H9 (cell line): ENCODE measurements at regions not wholly inside any gene's neighbourhood (a gene's known extent, or its start where the extent isn't known, plus 50 kb on each side); places are given as distances from the start of the nearest gene placed in this dataset.
"Not testable (repeated sequence)": the region's sequence is repeated elsewhere in the genome, so short reads cannot be mapped to it uniquely, and the experiment has no call there.

Experiments used
- DNase-seq: peaks from one replicate; pipeline ENCODE4 v3.0.0-alpha.2; 2017
- H2AFZ ChIP-seq: one replicate; pipeline ENCODE4 v1.6.1; 2013; ENCODE audit warnings: mild to moderate bottlenecking, low read length, control low read depth, moderate library complexity
- H2AK5ac ChIP-seq: 2 replicates; pipeline ENCODE4 v1.6.1; 2013; ENCODE audit warnings: low read length, control low read depth, mixed read lengths; ENCODE audit not compliant: insufficient read length
- H2BK120ac ChIP-seq: one replicate; pipeline ENCODE4 v1.6.1; 2013; ENCODE audit warnings: low read depth, mild to moderate bottlenecking, low read length, control low read depth, inconsistent platforms; ENCODE audit not compliant: poor library complexity, severe bottlenecking
- H2BK12ac ChIP-seq: 2 replicates; pipeline ENCODE4 v1.6.1; 2013; ENCODE audit warnings: low read length, control low read depth, mixed read lengths, low read depth; ENCODE audit not compliant: insufficient read length
- H2BK15ac ChIP-seq: 2 replicates; pipeline ENCODE4 v1.6.1; 2013; ENCODE audit warnings: low read depth, low read length, control low read depth
- H2BK20ac ChIP-seq: one replicate; pipeline ENCODE4 v1.6.1; 2013; ENCODE audit warnings: low read depth, mild to moderate bottlenecking, low read length, control low read depth, inconsistent platforms; ENCODE audit not compliant: poor library complexity, severe bottlenecking
- H2BK5ac ChIP-seq: 2 replicates; pipeline ENCODE4 v1.6.1; 2013; ENCODE audit warnings: low read length, control low read depth, mixed read lengths; ENCODE audit not compliant: insufficient read length
- H3K14ac ChIP-seq: 2 replicates; pipeline ENCODE4 v1.6.1; 2013; ENCODE audit warnings: low read length, control low read depth; ENCODE audit not compliant: insufficient read depth
- H3K18ac ChIP-seq: 2 replicates; pipeline ENCODE4 v1.6.1; 2013; ENCODE audit warnings: low read depth, mild to moderate bottlenecking, mixed read lengths, low read length, control low read depth; ENCODE audit not compliant: insufficient read length
- H3K23ac ChIP-seq: 2 replicates; pipeline ENCODE4 v1.6.1; 2013; ENCODE audit warnings: low read length, control low read depth, mixed read lengths, low read depth; ENCODE audit not compliant: insufficient read length
- H3K23me2 ChIP-seq: 2 replicates; pipeline ENCODE4 v1.6.1; 2013; ENCODE audit warnings: low read depth, mild to moderate bottlenecking, mixed read lengths, low read length, control low read depth; ENCODE audit not compliant: insufficient read length, poor library complexity, severe bottlenecking
- H3K27ac ChIP-seq: 2 replicates; pipeline ENCODE4 v1.5.1; 2013; ENCODE audit warnings: low read length, control low read depth, mixed read lengths, low read depth; ENCODE audit not compliant: insufficient read length
- H3K27me3 ChIP-seq: 2 replicates; pipeline ENCODE4 v1.6.1; 2013; ENCODE audit warnings: low read length, control low read depth, inconsistent platforms; ENCODE audit not compliant: insufficient read depth
- H3K4ac ChIP-seq: 2 replicates; pipeline ENCODE4 v1.6.1; 2013; ENCODE audit warnings: low read depth, mild to moderate bottlenecking, control low read depth, inconsistent platforms, low read length, moderate library complexity
- H3K4me1 ChIP-seq: 2 replicates; pipeline ENCODE4 v1.6.1; 2013; ENCODE audit warnings: low read length, control low read depth, inconsistent platforms; ENCODE audit not compliant: insufficient read depth
- H3K4me2 ChIP-seq: 2 replicates; pipeline ENCODE4 v1.6.1; 2013; ENCODE audit warnings: low read length, control low read depth, mixed read lengths; ENCODE audit not compliant: insufficient read length, insufficient read depth
- H3K56ac ChIP-seq: 2 replicates; pipeline ENCODE4 v1.6.1; 2013; ENCODE audit warnings: low read depth, mild to moderate bottlenecking, mixed read lengths, low read length, control low read depth; ENCODE audit not compliant: insufficient read length
- H3K79me1 ChIP-seq: 2 replicates; pipeline ENCODE4 v1.6.1; 2013; ENCODE audit warnings: low read depth, mild to moderate bottlenecking, moderate library complexity, low read length, control low read depth, inconsistent platforms; ENCODE audit not compliant: insufficient read depth, poor library complexity, severe bottlenecking
- H3K79me2 ChIP-seq: 2 replicates; pipeline ENCODE4 v1.6.1; 2013; ENCODE audit warnings: low read length, control low read depth, inconsistent platforms; ENCODE audit not compliant: insufficient read depth
- H3K9ac ChIP-seq: 2 replicates; pipeline ENCODE4 v1.6.1; 2013; ENCODE audit warnings: low read length, control low read depth, mixed read lengths; ENCODE audit not compliant: insufficient read length; ENCODE audit errors: extremely low read depth
- H3K9me3 ChIP-seq: one replicate; pipeline ENCODE4 v1.6.1; 2013; ENCODE audit warnings: low read depth, low read length, inconsistent platforms; ENCODE audit not compliant: control insufficient read depth
- H3T11ph ChIP-seq: one replicate; pipeline ENCODE4 v1.6.1; 2013; ENCODE audit warnings: mild to moderate bottlenecking, low read length, control low read depth, inconsistent platforms
- H4K20me1 ChIP-seq: one replicate; pipeline ENCODE4 v1.6.1; 2013; ENCODE audit not compliant: control insufficient read depth, insufficient read length, insufficient read depth
- H4K5ac ChIP-seq: 2 replicates; pipeline ENCODE4 v1.6.1; 2013; ENCODE audit warnings: low read depth, mild to moderate bottlenecking, mixed read lengths, low read length, control low read depth; ENCODE audit not compliant: insufficient read length
- H4K8ac ChIP-seq: replicated peaks from 2 replicates; pipeline ENCODE4 v1.6.1; 2013; ENCODE audit warnings: low read length, control low read depth, mixed read lengths, low read depth; ENCODE audit not compliant: insufficient read length
- H4K91ac ChIP-seq: 2 replicates; pipeline ENCODE4 v1.6.1; 2013; ENCODE audit warnings: low read depth, mild to moderate bottlenecking, moderate library complexity, mixed read lengths, low read length, control low read depth; ENCODE audit not compliant: insufficient read length
- H3K27ac Mint-ChIP-seq, 3 experiments: 2 replicates in 2 of 3; 3 replicates in 1 of 3; pipeline ENCODE4 v1.8.0; 2020 to 2021; ENCODE audit warnings: mixed read lengths in 3 of 3, mild to moderate bottlenecking in 1 of 3, moderate library complexity in 1 of 3
- H3K27me3 Mint-ChIP-seq: 2 replicates; pipeline ENCODE4 v1.8.0; 2021; ENCODE audit warnings: low read depth, mild to moderate bottlenecking, moderate library complexity, mixed read lengths
- H3K36me3 Mint-ChIP-seq, 3 experiments: 2 replicates in 2 of 3; 3 replicates in 1 of 3; pipeline ENCODE4 v1.8.0; 2020 to 2021; ENCODE audit warnings: low read depth in 3 of 3, mixed read lengths in 3 of 3; ENCODE audit not compliant: insufficient read depth in 1 of 3
- H3K4me1 Mint-ChIP-seq, 2 experiments: 2 replicates each; pipeline ENCODE4 v1.8.0; 2020; ENCODE audit warnings: mixed read lengths in 2 of 2
- H3K4me3 Mint-ChIP-seq, 2 experiments: 2 replicates in 1 of 2; 3 replicates in 1 of 2; pipeline ENCODE4 v1.8.0; 2020 to 2021; ENCODE audit warnings: mild to moderate bottlenecking in 2 of 2, mixed read lengths in 2 of 2, moderate library complexity in 1 of 2
- H3K9me3 Mint-ChIP-seq, 2 experiments: 2 replicates in 1 of 2; 3 replicates in 1 of 2; pipeline ENCODE4 v1.8.0; 2020; ENCODE audit warnings: mild to moderate bottlenecking in 2 of 2, mixed read lengths in 2 of 2, moderate library complexity in 1 of 2
- WGBS: extraction: QIAGEN DNeasy Blood & Tissue Kit; methylation state at CpG from one replicate; pipeline ENCODE4 v1.1.7; 2013; ENCODE audit warnings: missing lambda C conversion rate, low lambda C conversion rate, mixed read lengths; ENCODE audit not compliant: insufficient read length; ENCODE audit errors: extremely low coverage; 5-methylcytosine and 5-hydroxymethylcytosine counted together

GRCh38 chr21:31819692-31820091 is 53.1 kb upstream of the HUNK start:
- not testable (repeated sequence) for H3K4me3 Mint-ChIP-seq, H3K4ac ChIP-seq, H4K5ac ChIP-seq, H2BK20ac ChIP-seq, H2BK5ac ChIP-seq, H3K9ac ChIP-seq, H3K14ac ChIP-seq, H3K27me3 Mint-ChIP-seq, H3K36me3 Mint-ChIP-seq, H3K27me3 ChIP-seq, H2BK15ac ChIP-seq, H2BK120ac ChIP-seq, H3K27ac Mint-ChIP-seq, H3K9me3 ChIP-seq, DNase-seq, H3T11ph ChIP-seq, H3K23me2 ChIP-seq, H3K79me1 ChIP-seq, H3K4me1 ChIP-seq, H2AK5ac ChIP-seq, H3K4me2 ChIP-seq, H3K18ac ChIP-seq, H3K27ac ChIP-seq, H2AFZ ChIP-seq, H4K8ac ChIP-seq, H3K79me2 ChIP-seq, H3K56ac ChIP-seq, H2BK12ac ChIP-seq, H4K91ac ChIP-seq, H4K20me1 ChIP-seq, H3K23ac ChIP-seq, H3K4me1 Mint-ChIP-seq
- peaks cover 13 to 21% of the 10 kb centered on the region in 2 experiments for H3K9me3 Mint-ChIP-seq
- WGBS, result no CpG with 5 or more reads among the region's 6 CpGs

DNA sequence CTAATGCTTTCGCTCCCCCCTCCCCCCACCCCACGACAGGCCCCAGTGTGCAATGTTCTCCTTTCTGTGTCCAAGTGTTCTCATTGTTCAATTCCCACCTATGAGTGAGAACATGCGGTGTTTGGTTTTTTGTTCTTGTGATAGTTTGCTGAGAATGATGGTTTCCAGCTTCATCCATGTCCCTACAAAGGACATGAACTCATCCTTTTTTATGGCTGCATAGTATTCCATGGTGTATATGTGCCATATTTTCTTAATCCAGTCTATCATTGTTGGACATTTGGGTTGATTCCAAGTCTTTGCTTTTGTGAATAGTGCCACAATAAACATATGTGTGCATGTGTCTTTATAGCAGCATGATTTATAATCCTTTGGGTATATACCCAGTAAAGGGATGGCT is 58.5 kb upstream of the HUNK start:
- not testable (repeated sequence) for H3K27me3 Mint-ChIP-seq, H3K23me2 ChIP-seq, H3K18ac ChIP-seq, H3K4ac ChIP-seq, H3K9me3 ChIP-seq, DNase-seq, H3K9ac ChIP-seq, H3K23ac ChIP-seq, H3K36me3 Mint-ChIP-seq, H3K27ac Mint-ChIP-seq, H3K27ac ChIP-seq, H4K91ac ChIP-seq, H3K14ac ChIP-seq, H3K79me1 ChIP-seq, H3K4me3 Mint-ChIP-seq, H2BK120ac ChIP-seq, H3K4me1 ChIP-seq, H2BK5ac ChIP-seq, H2AFZ ChIP-seq, H3K4me2 ChIP-seq, H2BK20ac ChIP-seq, H4K8ac ChIP-seq, H3K4me1 Mint-ChIP-seq, H3T11ph ChIP-seq, H2BK15ac ChIP-seq, H4K20me1 ChIP-seq, H2BK12ac ChIP-seq, H2AK5ac ChIP-seq, H3K56ac ChIP-seq, H4K5ac ChIP-seq, H3K9me3 Mint-ChIP-seq, H3K79me2 ChIP-seq, H3K27me3 ChIP-seq
- WGBS, result no CpG with 5 or more reads among the region's 3 CpGs
